ENCODE measurements at regions not wholly inside any gene's neighbourhood (a gene's known extent, or its start where the extent isn't known, plus 50 kb on each side); places are given as distances from the start of the nearest gene placed in this dataset.

DNA sequence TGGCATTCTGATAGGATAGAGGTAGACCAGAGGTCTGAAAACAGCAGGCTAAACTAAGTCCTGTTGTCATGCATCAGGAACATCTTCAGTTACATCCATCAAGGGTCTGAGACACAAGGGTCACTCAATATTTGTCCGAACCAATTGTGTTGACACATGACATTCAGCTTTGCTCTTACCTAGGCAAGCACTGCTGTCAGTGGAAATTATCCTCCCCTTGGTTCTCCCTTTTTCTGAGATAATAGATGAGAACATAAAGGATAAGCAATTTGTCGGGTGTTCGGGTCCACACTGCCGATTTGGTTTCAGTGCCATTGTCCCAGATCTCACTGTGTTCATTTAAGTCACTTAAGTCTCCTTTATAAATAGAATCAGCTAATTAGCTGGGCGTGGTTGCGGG lies 148.3 kb upstream of the MSX2 start:
- TF ChIP-seq, protein P1, sequence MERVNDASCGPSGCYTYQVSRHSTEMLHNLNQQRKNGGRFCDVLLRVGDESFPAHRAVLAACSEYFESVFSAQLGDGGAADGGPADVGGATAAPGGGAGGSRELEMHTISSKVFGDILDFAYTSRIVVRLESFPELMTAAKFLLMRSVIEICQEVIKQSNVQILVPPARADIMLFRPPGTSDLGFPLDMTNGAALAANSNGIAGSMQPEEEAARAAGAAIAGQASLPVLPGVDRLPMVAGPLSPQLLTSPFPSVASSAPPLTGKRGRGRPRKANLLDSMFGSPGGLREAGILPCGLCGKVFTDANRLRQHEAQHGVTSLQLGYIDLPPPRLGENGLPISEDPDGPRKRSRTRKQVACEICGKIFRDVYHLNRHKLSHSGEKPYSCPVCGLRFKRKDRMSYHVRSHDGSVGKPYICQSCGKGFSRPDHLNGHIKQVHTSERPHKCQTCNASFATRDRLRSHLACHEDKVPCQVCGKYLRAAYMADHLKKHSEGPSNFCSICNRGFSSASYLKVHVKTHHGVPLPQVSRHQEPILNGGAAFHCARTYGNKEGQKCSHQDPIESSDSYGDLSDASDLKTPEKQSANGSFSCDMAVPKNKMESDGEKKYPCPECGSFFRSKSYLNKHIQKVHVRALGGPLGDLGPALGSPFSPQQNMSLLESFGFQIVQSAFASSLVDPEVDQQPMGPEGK (CRISPR knock-in tag; IDR thresholded peaks at IDR 0.05; ENCODE audit: borderline replicate concordance), result no peak
- TF ChIP-seq, protein P2, sequence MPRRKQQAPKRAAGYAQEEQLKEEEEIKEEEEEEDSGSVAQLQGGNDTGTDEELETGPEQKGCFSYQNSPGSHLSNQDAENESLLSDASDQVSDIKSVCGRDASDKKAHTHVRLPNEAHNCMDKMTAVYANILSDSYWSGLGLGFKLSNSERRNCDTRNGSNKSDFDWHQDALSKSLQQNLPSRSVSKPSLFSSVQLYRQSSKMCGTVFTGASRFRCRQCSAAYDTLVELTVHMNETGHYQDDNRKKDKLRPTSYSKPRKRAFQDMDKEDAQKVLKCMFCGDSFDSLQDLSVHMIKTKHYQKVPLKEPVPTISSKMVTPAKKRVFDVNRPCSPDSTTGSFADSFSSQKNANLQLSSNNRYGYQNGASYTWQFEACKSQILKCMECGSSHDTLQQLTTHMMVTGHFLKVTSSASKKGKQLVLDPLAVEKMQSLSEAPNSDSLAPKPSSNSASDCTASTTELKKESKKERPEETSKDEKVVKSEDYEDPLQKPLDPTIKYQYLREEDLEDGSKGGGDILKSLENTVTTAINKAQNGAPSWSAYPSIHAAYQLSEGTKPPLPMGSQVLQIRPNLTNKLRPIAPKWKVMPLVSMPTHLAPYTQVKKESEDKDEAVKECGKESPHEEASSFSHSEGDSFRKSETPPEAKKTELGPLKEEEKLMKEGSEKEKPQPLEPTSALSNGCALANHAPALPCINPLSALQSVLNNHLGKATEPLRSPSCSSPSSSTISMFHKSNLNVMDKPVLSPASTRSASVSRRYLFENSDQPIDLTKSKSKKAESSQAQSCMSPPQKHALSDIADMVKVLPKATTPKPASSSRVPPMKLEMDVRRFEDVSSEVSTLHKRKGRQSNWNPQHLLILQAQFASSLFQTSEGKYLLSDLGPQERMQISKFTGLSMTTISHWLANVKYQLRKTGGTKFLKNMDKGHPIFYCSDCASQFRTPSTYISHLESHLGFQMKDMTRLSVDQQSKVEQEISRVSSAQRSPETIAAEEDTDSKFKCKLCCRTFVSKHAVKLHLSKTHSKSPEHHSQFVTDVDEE (CRISPR knock-in tag; IDR thresholded peaks at IDR 0.05), result no peak
- TF ChIP-seq, protein P3, sequence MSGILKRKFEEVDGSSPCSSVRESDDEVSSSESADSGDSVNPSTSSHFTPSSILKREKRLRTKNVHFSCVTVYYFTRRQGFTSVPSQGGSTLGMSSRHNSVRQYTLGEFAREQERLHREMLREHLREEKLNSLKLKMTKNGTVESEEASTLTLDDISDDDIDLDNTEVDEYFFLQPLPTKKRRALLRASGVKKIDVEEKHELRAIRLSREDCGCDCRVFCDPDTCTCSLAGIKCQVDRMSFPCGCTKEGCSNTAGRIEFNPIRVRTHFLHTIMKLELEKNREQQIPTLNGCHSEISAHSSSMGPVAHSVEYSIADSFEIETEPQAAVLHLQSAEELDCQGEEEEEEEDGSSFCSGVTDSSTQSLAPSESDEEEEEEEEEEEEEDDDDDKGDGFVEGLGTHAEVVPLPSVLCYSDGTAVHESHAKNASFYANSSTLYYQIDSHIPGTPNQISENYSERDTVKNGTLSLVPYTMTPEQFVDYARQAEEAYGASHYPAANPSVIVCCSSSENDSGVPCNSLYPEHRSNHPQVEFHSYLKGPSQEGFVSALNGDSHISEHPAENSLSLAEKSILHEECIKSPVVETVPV (CRISPR knock-in tag; IDR thresholded peaks at IDR 0.05), result no peak
- no peak for TF ChIP-seq ISL1 (CRISPR knock-in tag; IDR thresholded peaks at IDR 0.05)
- TF ChIP-seq SNAI2 (CRISPR knock-in tag; IDR thresholded peaks at IDR 0.05), result no peak
- no peak for TF ChIP-seq ZFP30 (CRISPR knock-in tag; IDR thresholded peaks at IDR 0.05)
- TF ChIP-seq PPARA (CRISPR knock-in tag; IDR thresholded peaks at IDR 0.05; ENCODE audit: borderline replicate concordance), result no peak
- no peak for TF ChIP-seq RARB (CRISPR knock-in tag; IDR thresholded peaks at IDR 0.05)
- no peak for TF ChIP-seq BACH2 (CRISPR knock-in tag; IDR thresholded peaks at IDR 0.05; ENCODE audit: borderline replicate concordance)
- TF ChIP-seq, protein P4, sequence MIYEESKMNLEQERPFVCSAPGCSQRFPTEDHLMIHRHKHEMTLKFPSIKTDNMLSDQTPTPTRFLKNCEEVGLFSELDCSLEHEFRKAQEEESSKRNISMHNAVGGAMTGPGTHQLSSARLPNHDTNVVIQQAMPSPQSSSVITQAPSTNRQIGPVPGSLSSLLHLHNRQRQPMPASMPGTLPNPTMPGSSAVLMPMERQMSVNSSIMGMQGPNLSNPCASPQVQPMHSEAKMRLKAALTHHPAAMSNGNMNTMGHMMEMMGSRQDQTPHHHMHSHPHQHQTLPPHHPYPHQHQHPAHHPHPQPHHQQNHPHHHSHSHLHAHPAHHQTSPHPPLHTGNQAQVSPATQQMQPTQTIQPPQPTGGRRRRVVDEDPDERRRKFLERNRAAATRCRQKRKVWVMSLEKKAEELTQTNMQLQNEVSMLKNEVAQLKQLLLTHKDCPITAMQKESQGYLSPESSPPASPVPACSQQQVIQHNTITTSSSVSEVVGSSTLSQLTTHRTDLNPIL (CRISPR knock-in tag; IDR thresholded peaks at IDR 0.05; ENCODE audit: low read depth), result no peak
- TF ChIP-seq ZNF8 (CRISPR knock-in tag; IDR thresholded peaks at IDR 0.05), result no peak
- TF ChIP-seq ZC3H10 (CRISPR knock-in tag; IDR thresholded peaks at IDR 0.05), result no peak

All from SK-N-SH treated with all-trans-retinoic acid at 6 μM for 48 hours (cell line).